GM18520 (cell line): ENCODE measurements at regions not wholly inside any gene's neighbourhood (a gene's known extent, or its start where the extent isn't known, plus 50 kb on each side); places are given as distances from the start of the nearest gene placed in this dataset.
"Not testable (repeated sequence)": the region's sequence is repeated elsewhere in the genome, so short reads cannot be mapped to it uniquely, and the experiment has no call there.

Experiments
- ATAC-seq: cut with Tn5 transposase; IDR thresholded peaks from one replicate; pipeline ENCODE4 v1.9.1; 2021; ENCODE audit not compliant: unreplicated experiment

DNA sequence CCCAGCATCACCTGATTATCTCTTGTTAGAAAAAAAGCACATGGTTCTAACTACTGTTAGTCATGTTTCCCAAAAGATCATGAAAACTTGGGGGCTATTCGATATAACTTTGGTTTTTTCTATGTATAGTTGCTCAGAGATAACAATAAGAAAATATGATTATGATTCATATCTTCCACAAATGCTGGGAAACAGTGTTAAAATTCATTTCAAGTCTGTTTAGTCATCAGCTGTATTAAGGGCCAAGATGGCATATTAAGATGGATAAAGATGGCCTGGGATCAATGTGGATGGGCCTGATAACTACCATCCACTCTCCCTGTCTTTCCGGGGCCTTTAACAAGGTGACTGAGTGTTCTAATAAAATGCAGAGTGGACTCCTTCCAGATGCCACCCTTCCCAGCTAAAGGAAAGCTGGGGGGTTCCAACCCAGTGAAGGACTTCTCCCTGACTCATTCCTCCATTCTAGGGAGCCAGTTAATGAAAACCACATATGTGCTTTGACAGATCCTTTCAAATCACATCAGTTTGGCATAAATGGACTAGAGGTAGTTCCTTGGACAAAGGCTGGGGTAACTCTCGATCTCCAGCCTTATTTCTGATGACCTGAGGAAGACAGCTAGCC is 221.6 kb downstream of the VAPA start:
- no peak for ATAC-seq

DNA sequence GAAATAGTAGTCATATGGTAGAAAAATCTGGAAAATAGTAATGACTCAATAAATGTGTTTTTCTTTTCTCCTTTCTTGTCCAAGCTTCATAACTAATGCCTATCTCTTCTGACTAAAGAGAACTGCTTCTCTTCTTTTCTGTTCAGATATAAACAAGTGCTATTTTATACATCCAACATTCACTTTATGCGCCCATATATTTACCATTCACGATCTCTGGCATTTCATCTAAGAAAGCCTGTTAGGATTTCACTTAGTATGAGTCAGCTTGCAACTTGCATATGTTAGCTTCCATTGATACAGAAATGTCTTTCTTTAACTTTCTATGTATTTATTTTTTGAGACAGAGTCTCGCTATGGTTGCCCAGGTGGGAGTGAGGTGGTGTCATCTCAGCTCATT is 224.9 kb downstream of the VAPA start:
- ATAC-seq = no peak

GRCh38 chr18:10139783-10140410 is 226.1 kb downstream of the VAPA start:
- no peak for ATAC-seq

DNA sequence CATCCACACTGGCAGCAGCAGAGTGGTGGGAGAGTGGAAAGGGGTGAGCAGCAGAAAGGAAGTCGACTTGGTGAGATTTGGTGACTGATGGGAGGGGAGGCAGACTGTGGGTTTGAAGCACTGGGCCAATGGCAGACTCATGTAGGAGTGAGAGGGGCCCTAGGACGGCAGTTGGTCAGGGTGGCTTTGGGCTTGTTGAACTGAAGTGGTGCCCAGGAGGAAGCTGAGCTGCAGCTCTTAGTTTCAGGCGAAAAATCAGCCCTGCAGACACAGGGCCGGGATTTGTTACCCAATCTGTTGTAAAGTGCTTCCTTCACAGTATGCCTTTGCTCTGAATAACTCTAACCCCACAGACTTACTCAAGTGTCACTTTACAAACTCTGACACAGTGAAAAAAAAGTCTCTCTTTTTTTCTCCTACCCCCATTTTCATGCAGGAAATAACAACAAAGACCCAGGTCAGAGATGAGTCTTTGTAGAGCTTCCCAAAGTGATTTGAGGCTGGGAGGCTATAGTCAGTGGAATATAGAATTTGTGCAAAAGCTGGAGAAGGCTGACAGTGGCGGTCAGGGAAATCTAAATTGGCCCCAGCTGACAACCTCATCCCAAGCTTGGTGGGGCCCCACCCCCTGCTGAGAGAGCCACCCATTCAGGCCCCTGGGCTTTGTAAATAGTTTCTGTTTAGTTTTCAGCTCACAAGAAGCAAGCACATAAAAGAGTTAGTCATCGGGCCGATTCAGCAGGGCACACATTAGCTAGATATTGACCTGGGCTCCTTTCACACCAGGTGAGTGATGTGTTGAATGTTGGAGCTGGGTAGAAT is 226.9 kb downstream of the VAPA start:
- no peak for ATAC-seq

DNA sequence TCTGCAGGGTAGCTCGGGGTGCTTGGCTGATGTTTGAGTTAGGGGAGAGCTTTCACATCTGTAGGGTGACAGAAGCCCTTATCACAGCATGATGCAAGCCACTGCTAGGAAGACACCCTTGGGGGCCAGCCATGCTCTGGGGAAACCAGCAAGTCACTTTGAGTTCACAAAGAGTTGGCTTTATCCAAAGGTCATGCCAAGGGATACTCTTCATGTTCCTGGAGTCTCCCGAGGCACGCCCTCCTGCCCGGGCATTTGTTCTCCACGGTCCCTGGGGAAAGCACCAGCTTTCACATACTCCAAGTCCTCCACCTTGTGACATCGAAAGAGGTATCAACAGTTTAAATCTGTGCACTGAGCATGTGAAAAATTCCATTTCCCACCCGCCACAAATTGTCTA is 227.7 kb downstream of the VAPA start:
- no peak for ATAC-seq

DNA sequence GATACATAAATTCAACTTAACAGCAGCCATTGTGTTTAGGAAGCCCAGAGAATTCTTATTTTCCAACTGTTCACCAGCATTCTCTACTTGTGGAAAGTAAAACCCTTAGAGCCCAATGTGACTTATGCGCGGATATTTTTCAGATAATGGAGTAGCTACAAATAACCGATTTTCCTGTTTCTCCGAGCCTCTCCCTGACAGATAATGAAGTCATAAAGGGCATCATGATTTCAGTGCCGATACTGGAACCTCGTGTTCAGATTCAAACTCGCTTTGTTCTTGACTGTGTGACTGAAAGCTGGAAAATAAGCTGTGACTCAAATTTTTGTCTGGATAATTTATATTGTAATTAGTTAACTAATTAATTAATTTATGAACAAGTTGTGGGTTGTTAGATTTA is 228.2 kb downstream of the VAPA start:
- no peak for ATAC-seq

DNA sequence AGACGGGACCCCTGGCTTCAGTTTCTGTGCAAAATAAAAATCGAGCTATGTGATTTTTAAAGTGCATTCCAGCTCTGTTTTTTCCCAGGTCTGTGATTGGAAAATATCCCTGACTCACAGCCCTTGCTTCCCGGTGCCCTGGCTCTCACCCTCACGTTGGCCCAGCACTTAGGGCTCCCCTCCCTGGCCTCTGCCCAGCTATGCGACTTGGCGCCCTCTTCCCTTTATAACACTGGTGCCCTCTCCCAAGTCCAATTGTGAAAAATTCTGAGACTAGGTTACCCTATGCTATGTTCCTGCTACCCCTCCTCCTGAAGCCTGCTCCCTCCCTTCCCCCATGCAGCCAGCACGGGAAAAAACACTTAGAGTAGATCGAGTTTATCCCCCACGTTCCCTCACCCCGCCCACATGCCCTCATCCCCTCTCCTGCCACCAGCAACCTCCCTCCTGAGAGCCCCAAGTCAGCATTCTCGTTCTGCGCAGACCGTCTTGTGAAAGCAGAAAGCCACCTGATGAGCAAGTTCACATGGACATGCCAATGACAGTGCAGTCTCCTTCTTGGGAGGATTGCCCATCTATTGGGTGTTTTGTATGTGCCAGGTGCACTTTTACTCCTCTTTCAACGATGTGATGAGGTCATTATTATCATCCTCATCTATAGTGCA is 228.8 kb downstream of the VAPA start:
- ATAC-seq = no peak

DNA sequence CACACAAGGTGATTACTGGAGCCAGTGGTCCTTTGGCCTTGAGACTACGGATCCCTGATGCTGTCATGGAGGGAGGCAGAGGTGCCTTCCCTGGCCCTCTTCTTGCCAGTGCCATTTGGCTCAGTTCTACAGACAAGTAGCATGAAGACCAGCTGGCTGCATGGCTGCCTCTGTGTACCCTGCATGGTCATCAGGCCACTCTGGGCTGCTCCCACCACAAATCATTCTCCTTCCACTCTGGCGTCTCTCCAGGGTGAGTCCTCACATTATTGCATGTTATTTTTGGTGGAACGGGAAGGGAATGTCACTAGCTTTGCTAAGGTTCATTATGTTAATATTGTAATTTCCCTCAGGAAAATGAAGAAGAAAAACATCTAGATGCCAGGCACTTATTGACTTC is 229.8 kb downstream of the VAPA start:
- no peak for ATAC-seq

GRCh38 chr18:10145546-10145945 is 231.7 kb downstream of the VAPA start:
- no peak for ATAC-seq

DNA sequence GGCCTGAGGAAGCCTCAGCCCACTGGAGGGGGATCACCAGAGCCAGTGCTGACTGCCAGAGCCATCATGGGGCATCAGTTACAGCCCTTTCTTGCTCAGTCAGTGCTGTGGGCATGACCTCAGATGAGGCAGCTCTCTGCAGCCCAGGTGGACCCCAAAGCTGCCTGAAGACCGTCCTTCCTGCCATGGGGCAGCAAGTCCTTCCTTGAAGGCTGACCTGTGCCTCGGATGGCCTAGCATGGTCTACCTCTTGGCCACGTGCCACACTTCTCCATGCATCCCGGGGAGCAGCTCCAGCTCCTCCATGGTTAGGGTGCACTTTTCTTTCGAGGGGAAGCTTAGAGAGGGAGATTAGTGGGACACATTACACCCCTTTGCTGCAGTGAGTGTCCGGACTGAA is 233.4 kb downstream of the VAPA start:
- ATAC-seq = no peak

DNA sequence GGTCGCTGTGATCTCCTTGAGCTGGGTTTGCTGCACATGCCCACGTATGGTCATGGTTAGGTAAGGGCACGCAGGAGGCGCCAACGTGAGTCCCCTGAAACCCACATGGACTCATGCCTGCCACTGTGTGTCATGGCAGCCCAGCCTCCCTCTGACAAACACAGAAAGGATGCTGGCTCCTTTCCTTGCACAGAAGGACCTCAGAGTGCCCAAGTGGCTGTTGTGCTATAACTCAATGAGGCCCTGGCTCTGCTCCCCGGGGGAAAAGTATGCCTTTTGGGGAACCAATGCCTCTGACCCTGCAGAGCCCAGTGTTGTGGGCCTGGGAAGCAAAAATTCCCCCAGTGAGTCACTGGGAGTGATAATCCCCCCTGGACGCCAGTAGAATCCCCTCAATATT is 233.9 kb downstream of the VAPA start:
- no peak for ATAC-seq

DNA sequence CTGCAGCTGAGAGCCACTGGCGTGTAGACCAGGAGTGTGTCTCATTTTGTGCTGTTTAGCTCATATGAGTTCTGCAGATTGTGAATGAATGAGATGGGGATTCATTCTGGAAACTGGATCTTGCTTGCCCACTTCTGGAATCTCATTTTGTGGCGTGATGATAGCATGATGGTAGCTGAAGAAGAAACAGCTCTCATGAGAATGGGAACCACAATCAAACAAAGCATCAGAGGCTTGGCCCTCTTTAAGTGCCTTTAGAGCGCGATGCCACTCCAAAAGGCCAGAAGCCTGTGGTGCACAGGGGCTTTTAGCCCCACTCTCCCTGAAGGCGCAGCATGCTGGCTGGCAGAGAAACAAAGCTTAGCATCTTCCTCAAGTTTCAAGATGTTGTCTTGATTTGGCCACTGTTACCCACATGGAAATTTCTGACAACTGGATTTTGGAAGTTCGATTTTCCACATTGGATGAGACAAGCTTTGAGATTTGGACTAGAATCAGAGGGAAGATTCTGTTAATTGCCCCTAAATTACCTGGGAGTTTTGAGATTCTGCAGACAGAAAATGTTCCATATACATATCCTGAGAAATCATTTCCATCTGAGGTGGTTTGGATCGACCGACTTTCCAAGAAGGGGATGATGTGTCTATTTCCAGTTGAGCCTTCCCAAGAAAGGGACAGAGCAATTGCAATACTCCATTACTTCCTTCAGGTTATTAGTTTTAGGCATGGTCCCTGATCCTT is 234.5 kb downstream of the VAPA start:
- no peak for ATAC-seq

- no peak for ATAC-seq
Measured at GRCh38 chr18:10149768-10150556, 236.1 kb downstream of the VAPA start.

DNA sequence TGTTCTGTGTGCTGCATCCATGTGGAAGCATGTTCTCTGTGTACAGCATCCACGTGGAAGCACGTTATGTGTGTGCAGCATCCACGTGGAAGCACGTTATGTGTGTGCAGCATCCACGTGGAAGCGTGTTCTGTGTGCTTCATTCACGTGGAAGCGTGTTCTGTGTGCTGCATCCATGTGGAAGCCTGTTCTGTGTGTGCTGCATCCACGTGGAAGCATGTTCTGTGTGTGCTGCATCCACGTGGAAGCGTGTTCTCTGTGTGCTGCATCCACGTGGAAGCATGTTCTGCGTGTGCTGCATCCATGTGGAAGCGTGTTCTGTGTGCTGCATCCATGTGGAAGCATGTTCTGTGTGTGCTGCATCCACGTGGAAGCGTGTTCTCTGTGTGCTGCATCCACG is 236.8 kb downstream of the VAPA start:
- not testable (repeated sequence) for ATAC-seq

DNA sequence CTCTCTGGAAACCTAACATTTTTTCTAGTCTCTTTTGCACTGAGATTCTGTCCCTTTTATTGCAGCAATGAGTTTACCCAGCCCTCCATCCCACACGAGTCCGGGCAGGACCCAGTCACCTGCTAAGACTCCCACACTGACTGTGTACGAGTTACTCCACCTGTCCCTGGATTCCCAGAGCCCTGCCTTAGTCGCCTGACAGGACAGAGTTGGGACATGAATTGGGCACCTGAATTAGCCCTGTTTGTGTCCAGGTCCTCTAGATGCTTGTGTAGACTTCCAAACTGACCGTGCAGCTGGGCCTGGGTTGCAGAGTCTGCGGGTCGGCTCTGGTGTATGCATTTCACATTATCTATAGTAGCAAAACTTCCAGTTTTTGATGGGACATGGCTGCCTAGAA is 238.7 kb downstream of the VAPA start:
- no peak for ATAC-seq

GRCh38 chr18:10153924-10154752 is 240.3 kb downstream of the VAPA start:
- no peak for ATAC-seq

DNA sequence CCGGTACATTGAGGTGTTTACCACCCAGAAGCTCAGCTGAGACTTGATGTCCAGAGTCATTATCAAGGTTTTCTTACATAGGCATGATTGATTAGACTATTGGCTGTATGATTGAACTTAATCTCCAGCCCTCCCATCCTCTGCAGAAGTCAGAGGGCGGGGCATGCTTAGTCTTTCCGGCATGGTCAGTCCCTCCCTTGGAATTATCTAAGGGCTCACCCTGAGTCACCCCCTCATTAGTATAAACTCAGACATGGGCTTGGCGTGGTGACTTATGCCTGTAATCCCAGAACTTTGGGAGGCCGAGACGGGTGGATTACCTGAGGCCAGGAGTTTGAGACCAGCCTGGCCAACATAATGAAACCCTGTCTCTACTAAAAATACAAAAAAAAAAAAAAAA is 243.9 kb downstream of the VAPA start:
- ATAC-seq = no peak

DNA sequence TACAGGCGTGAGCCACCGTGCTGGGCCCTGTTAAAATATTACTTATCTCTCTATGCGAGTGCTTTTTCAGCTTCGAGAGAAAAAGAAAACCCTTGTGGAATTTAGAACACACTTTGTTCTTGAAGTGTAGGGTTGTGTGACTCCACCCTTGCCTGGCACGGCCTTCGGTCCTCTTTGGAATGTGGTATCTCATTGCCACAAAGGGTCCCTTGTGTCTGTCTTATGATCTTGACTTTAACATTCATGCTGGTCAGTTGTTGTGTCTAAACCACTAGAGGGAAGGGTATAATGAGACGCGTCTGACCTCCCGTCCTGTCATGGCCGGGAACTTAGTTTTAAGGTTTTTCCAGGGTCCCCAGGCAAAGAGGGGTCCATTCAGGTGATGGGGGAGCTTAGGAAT is 246.4 kb downstream of the VAPA start:
- no peak for ATAC-seq

DNA sequence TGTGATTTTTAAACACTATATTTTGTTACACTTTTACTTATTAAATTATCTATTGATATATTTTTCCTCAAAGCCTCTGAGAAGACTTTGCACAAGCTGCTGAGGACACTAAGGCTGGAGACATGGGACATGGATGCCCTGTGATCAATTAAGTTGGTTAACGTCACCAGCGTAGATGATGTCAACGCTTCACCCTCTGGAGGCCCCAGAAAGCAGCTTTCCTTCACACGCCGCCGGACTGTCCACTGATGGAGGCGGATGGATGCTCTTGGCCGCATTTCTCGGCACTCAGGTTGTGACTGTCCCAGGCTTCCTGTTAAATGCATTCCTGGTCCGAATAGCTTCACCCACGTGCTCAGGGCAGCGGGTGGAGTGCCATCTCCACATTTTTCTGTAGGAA is 247.5 kb downstream of the VAPA start:
- ATAC-seq = no peak
